ENCODE measurements at regions not wholly inside any gene's neighbourhood (a gene's known extent, or its start where the extent isn't known, plus 50 kb on each side); places are given as distances from the start of the nearest gene placed in this dataset.

- TF ChIP-seq MAX (IDR thresholded peaks at IDR 0.05): no peak
- no peak for TF ChIP-seq RAD21 (IDR thresholded peaks at IDR 0.05)
- TF ChIP-seq, protein P1, sequence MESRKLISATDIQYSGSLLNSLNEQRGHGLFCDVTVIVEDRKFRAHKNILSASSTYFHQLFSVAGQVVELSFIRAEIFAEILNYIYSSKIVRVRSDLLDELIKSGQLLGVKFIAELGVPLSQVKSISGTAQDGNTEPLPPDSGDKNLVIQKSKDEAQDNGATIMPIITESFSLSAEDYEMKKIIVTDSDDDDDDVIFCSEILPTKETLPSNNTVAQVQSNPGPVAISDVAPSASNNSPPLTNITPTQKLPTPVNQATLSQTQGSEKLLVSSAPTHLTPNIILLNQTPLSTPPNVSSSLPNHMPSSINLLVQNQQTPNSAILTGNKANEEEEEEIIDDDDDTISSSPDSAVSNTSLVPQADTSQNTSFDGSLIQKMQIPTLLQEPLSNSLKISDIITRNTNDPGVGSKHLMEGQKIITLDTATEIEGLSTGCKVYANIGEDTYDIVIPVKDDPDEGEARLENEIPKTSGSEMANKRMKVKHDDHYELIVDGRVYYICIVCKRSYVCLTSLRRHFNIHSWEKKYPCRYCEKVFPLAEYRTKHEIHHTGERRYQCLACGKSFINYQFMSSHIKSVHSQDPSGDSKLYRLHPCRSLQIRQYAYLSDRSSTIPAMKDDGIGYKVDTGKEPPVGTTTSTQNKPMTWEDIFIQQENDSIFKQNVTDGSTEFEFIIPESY (IDR thresholded peaks at IDR 0.05): no peak
- TF ChIP-seq NR2F2 (IDR thresholded peaks at IDR 0.05): no peak
- TF ChIP-seq FOXA2 (IDR thresholded peaks at IDR 0.05): no peak
- Histone ChIP-seq H3K27me3 (ENCODE audit: control insufficient read depth in 4 of 4, insufficient read depth in 4 of 4, low read length in 3 of 4) (no peaks in the 10 kb centered on the region), H3K4me1 (ENCODE audit: control insufficient read depth in 4 of 4, insufficient read depth in 4 of 4, low read length in 3 of 4) (no peaks in the 10 kb centered on the region), H3K4me3 (ENCODE audit: low read depth in 1 of 3, low read length in 3 of 3) (no peak overlapping the region), H3K9me3 (ENCODE audit: control insufficient read depth in 4 of 4, low read length in 3 of 4) (no peaks in the 10 kb centered on the region), H3K27ac (ENCODE audit: low read depth in 1 of 2, low read length in 2 of 2) (no peak overlapping the region), H3K9ac (ENCODE audit: low read depth in 1 of 2, low read length in 2 of 2) (no peak overlapping the region), H3K36me3 (ENCODE audit: control insufficient read depth in 4 of 4, insufficient read depth in 3 of 4, low read depth in 1 of 4, low read length in 3 of 4) (no peaks in the 10 kb centered on the region)
- WGBS: 74% methylated on average over 1 of the region's 1 CpG
- no peak for DNase-seq (ENCODE audit: low spot score)
Observed at GRCh38 chr2:18373081-18373480, 187.4 kb downstream of the RDH14 start.

DNA sequence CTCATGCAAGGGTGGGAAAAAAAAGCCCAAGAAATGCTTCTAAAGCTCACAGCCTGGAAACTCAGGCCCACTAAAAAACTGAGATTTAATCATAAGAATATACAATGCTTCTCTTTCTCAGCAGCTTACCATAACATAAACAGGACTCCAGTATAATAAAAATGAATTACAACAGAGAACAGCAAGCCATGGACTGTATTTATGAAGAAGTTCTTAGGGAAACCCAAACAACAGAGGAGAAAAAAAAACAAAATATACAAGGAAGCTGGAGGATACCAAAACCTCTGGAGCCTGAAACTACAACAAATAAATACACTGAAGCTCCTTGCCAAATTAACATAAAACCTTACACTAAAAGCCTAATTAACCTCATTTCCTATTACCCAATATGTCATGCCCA lies 187.8 kb downstream of the RDH14 start:
- TF ChIP-seq YY1 (IDR thresholded peaks at IDR 0.05) (no peak), JUND (IDR thresholded peaks at IDR 0.05) (no peak), TAF1 (conservative IDR thresholded peaks at IDR 0.05) (no peak), FOXA1 (IDR thresholded peaks at IDR 0.05) (no peak), FOXA2 (IDR thresholded peaks at IDR 0.05) (no peak)
- TF ChIP-seq, protein P2, sequence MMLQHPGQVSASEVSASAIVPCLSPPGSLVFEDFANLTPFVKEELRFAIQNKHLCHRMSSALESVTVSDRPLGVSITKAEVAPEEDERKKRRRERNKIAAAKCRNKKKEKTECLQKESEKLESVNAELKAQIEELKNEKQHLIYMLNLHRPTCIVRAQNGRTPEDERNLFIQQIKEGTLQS (IDR thresholded peaks at IDR 0.05): no peak
- no peaks in the 10 kb centered on the region for H3K4me1 ChIP-seq (ENCODE audit: control insufficient read depth in 4 of 4, insufficient read depth in 4 of 4, low read length in 3 of 4)
- H3K36me3 ChIP-seq (ENCODE audit: control insufficient read depth in 4 of 4, insufficient read depth in 3 of 4, low read depth in 1 of 4, low read length in 3 of 4): no peaks in the 10 kb centered on the region
- H3K27me3 ChIP-seq (ENCODE audit: control insufficient read depth in 4 of 4, insufficient read depth in 4 of 4, low read length in 3 of 4): peaks cover 0 to 2% (median 0%) of the 10 kb centered on the region in 4 donors
- no peaks in the 10 kb centered on the region for H3K9me3 ChIP-seq (ENCODE audit: control insufficient read depth in 4 of 4, low read length in 3 of 4)
- H3K9ac ChIP-seq (ENCODE audit: low read depth in 1 of 2, low read length in 2 of 2): no peak overlapping the region
- no peak for DNase-seq (ENCODE audit: low spot score)
- H3K4me3 ChIP-seq (ENCODE audit: low read depth in 1 of 3, low read length in 3 of 3): no peak overlapping the region
- no peak overlapping the region for H3K27ac ChIP-seq (ENCODE audit: low read depth in 1 of 2, low read length in 2 of 2)

- no peak for DNase-seq (ENCODE audit: low spot score)
- Histone ChIP-seq H3K27me3 (ENCODE audit: control insufficient read depth in 4 of 4, insufficient read depth in 4 of 4, low read length in 3 of 4) (peaks cover 0 to 2% (median 0%) of the 10 kb centered on the region in 4 donors), H3K36me3 (ENCODE audit: control insufficient read depth in 4 of 4, insufficient read depth in 3 of 4, low read depth in 1 of 4, low read length in 3 of 4) (no peaks in the 10 kb centered on the region), H3K9ac (ENCODE audit: low read depth in 1 of 2, low read length in 2 of 2) (no peak overlapping the region), H3K4me3 (ENCODE audit: low read depth in 1 of 3, low read length in 3 of 3) (no peak overlapping the region), H3K4me1 (ENCODE audit: control insufficient read depth in 4 of 4, insufficient read depth in 4 of 4, low read length in 3 of 4) (no peaks in the 10 kb centered on the region), H3K27ac (ENCODE audit: low read depth in 1 of 2, low read length in 2 of 2) (no peak overlapping the region), H3K9me3 (ENCODE audit: control insufficient read depth in 4 of 4, low read length in 3 of 4) (no peaks in the 10 kb centered on the region)
- TF ChIP-seq FOXA2 (IDR thresholded peaks at IDR 0.05): no peak
- TF ChIP-seq, protein P3, sequence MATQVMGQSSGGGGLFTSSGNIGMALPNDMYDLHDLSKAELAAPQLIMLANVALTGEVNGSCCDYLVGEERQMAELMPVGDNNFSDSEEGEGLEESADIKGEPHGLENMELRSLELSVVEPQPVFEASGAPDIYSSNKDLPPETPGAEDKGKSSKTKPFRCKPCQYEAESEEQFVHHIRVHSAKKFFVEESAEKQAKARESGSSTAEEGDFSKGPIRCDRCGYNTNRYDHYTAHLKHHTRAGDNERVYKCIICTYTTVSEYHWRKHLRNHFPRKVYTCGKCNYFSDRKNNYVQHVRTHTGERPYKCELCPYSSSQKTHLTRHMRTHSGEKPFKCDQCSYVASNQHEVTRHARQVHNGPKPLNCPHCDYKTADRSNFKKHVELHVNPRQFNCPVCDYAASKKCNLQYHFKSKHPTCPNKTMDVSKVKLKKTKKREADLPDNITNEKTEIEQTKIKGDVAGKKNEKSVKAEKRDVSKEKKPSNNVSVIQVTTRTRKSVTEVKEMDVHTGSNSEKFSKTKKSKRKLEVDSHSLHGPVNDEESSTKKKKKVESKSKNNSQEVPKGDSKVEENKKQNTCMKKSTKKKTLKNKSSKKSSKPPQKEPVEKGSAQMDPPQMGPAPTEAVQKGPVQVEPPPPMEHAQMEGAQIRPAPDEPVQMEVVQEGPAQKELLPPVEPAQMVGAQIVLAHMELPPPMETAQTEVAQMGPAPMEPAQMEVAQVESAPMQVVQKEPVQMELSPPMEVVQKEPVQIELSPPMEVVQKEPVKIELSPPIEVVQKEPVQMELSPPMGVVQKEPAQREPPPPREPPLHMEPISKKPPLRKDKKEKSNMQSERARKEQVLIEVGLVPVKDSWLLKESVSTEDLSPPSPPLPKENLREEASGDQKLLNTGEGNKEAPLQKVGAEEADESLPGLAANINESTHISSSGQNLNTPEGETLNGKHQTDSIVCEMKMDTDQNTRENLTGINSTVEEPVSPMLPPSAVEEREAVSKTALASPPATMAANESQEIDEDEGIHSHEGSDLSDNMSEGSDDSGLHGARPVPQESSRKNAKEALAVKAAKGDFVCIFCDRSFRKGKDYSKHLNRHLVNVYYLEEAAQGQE (IDR thresholded peaks at IDR 0.05): no peak
- no peak for TF ChIP-seq MAX (IDR thresholded peaks at IDR 0.05)
- TF ChIP-seq, protein P4, sequence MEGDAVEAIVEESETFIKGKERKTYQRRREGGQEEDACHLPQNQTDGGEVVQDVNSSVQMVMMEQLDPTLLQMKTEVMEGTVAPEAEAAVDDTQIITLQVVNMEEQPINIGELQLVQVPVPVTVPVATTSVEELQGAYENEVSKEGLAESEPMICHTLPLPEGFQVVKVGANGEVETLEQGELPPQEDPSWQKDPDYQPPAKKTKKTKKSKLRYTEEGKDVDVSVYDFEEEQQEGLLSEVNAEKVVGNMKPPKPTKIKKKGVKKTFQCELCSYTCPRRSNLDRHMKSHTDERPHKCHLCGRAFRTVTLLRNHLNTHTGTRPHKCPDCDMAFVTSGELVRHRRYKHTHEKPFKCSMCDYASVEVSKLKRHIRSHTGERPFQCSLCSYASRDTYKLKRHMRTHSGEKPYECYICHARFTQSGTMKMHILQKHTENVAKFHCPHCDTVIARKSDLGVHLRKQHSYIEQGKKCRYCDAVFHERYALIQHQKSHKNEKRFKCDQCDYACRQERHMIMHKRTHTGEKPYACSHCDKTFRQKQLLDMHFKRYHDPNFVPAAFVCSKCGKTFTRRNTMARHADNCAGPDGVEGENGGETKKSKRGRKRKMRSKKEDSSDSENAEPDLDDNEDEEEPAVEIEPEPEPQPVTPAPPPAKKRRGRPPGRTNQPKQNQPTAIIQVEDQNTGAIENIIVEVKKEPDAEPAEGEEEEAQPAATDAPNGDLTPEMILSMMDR (IDR thresholded peaks at IDR 0.05; ENCODE audit: low read depth, low read length, missing input control): no peak
- TF ChIP-seq JUND (IDR thresholded peaks at IDR 0.05): no peak
- TF ChIP-seq RAD21 (IDR thresholded peaks at IDR 0.05): no peak
- TF ChIP-seq, protein P2 (IDR thresholded peaks at IDR 0.05): no peak
- no peak for TF ChIP-seq RXRA (IDR thresholded peaks at IDR 0.05)
- no peak for TF ChIP-seq YY1 (IDR thresholded peaks at IDR 0.05)
- no peak for TF ChIP-seq NR2F2 (IDR thresholded peaks at IDR 0.05)
- TF ChIP-seq, protein P1 (IDR thresholded peaks at IDR 0.05): no peak
- TF ChIP-seq SP1 (IDR thresholded peaks at IDR 0.05): no peak
- TF ChIP-seq EGR1 (IDR thresholded peaks at IDR 0.05; ENCODE audit: low read depth in 2 of 2): no peak
- no peak for TF ChIP-seq GABPA (IDR thresholded peaks at IDR 0.05 in 1 of 2, conservative IDR thresholded peaks at IDR 0.05 in 1 of 2)
- TF ChIP-seq HNF4A (conservative IDR thresholded peaks at IDR 0.05): no peak
- no peak for TF ChIP-seq HNF4G (IDR thresholded peaks at IDR 0.05)
- no peak for TF ChIP-seq FOXA1 (IDR thresholded peaks at IDR 0.05)
- WGBS: 89% methylated on average over 2 of the region's 2 CpGs
Observed at GRCh38 chr2:18369760-18370159, 190.7 kb downstream of the RDH14 start.

Measured in liver (tissue), 8 donors.